GM19463 (cell line): ENCODE measurements at regions not wholly inside any gene's neighbourhood (a gene's known extent, or its start where the extent isn't known, plus 50 kb on each side); places are given as distances from the start of the nearest gene placed in this dataset.
"Not testable (repeated sequence)": the region's sequence is repeated elsewhere in the genome, so short reads cannot be mapped to it uniquely, and the experiment has no call there.

Source experiments
- ATAC-seq: cut with Tn5 transposase; IDR thresholded peaks from one replicate; pipeline ENCODE4 v1.9.1; 2021; ENCODE audit warnings: mild to moderate bottlenecking, moderate library complexity; ENCODE audit not compliant: unreplicated experiment

DNA sequence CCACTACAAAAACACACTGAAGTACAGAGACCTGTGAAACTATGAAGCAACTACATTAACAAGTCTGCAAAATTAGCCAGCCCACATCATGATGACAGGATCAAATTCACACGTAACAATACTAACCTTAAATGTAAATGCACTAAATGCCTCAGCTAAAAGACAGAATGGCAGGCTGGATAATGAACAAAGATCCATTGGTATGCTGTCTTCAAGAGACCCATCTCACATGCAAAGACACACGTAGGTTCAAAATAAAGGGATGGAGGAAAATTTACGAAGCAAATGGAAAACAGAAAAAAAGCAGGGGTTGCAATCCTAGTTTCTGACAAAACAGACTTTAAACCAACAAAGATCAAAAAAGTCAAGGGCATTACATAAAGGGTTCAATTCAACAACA lies 120.1 kb upstream of the OSTN start:
- not testable (repeated sequence) for ATAC-seq

- no peak for ATAC-seq
These were observed 122.0 kb upstream of the OSTN start for GRCh38 chr3:191076903-191077552.

- ATAC-seq: no peak
These were observed 124.5 kb upstream of the OSTN start for GRCh38 chr3:191074511-191074910.

GRCh38 chr3:191070762-191071403 lies 128.2 kb upstream of the OSTN start:
- ATAC-seq: no peak

- ATAC-seq: no peak
These were observed 128.8 kb upstream of the OSTN start for GRCh38 chr3:191070201-191070600.

GRCh38 chr3:191068946-191069813 lies 129.9 kb upstream of the OSTN start:
- no peak for ATAC-seq

GRCh38 chr3:191066669-191067068 lies 132.4 kb upstream of the OSTN start:
- ATAC-seq: peak; percentile 41

- ATAC-seq: no peak
These were observed 133.7 kb upstream of the OSTN start for GRCh38 chr3:191065181-191065805.

GRCh38 chr3:191051037-191051436 lies 148.0 kb upstream of the OSTN start:
- ATAC-seq: no peak

GRCh38 chr3:191047930-191048329 lies 151.1 kb upstream of the OSTN start:
- no peak for ATAC-seq

- no peak for ATAC-seq
These were observed 168.1 kb upstream of the OSTN start for GRCh38 chr3:191030929-191031328.

DNA sequence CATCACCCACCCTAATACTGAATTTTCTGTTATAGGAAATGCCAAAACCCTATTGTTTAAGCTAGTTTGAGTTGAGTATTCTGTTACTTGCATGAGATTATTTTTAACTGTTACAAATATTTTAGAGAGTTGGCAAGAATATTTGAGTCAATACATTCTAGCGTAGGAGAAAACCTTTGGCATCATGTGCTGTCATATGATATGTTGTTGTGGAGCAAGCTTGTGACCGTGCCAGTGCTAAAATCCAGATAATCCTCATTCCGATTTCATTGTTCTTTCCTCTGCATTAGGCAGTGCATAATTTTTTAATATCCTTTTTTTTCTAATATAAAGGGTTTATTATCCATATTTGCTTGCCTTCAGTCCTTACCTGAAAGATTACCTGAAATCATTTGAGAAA lies 168.0 kb upstream of the GMNC start:
- no peak for ATAC-seq

- no peak for ATAC-seq
These were observed 164.3 kb upstream of the GMNC start for GRCh38 chr3:191026746-191027145.

- ATAC-seq: no peak
These were observed 158.4 kb upstream of the GMNC start for GRCh38 chr3:191020730-191021396.

- no peak for ATAC-seq
These were observed 157.4 kb upstream of the GMNC start for GRCh38 chr3:191019855-191020254.

DNA sequence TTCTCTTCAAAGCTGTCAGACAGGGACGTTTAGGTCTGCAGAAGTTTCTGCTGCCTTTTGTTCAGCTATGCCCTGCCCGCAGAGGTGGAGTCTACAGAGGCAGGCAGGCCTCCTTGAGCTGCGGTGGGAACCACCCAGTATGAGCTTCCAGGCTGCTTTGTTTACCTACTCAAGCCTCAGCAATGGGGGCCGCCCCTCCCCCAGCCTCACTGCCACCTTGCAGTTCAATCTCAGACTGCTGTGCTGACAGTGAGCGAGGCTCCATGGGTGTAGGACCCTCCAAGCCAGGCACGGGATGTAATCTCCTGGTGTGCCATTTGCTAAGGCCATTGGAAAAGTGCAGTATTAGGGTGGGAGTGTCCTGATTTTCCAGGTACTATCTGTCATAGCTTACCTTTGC lies 153.5 kb upstream of the GMNC start:
- ATAC-seq: not testable (repeated sequence)

DNA sequence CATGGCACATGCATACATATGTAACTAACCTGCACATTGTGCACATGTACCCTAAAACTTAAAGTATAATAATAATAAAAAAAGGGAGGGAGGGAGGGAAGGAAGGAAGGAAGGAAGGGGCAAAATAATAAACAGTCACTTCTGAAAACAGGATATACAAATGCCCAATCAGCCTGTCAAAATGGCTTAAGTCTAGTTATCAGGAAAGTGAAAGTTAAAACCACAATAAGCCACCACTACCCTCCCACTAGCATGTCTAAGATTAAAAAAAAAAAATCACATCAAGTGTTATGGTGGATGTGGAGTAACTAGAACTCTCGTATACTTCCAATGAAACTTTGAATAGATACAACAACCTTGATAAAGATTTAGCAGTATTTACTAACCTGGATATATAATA lies 145.6 kb upstream of the GMNC start:
- peak; percentile 42 for ATAC-seq

GRCh38 chr3:191005790-191006189 lies 143.3 kb upstream of the GMNC start:
- ATAC-seq: peak; percentile 81

DNA sequence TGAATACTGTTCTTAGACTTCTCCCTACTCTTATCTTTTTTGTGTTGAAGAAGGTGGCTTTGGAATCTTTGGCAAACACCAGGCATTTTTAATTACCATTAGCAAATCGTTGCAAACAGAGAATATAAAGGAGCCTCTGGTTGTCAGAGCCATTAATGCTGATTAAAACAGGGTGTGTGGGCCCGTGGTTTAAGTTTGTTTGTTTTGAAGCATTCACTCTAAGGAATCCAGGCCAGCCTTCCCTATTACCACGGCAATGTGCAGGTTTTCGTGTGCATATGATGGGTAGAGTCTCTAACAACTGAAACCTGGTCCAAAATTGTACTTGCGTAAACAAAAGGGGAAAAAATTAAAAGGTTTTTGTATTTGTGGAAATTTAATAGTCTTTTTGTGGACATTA lies 141.2 kb upstream of the GMNC start:
- no peak for ATAC-seq

DNA sequence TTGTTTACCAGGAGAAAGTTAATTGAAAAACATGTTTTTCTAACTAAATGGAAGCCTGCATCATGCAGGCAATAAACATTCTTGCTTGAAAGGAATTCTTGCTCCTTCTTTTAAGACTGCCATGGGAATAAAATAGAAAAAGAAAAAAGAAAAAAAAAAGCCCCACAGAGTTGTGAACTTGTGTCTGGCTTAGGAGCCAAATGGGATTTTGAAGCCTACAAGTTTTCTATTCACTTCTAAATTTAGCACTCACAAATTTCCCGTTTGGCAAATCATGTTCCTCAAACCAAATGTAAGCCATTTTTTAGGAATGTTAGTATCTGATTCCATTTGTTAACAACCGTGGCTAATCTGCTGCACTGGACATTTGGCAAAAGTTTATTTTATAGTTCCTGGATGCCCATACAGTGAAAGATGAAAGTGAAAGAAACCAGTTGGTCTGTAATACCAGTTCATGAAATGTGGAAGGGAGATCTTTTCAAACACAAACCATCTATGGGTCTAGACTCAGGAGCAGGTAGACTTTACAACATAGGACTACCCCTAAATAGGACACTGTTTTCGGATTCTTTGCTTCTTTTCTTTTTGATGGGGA lies 133.8 kb upstream of the GMNC start:
- ATAC-seq: no peak
